NCI-H146 (cell line): ENCODE measurements at regions not wholly inside any gene's neighbourhood (a gene's known extent, or its start where the extent isn't known, plus 50 kb on each side); places are given as distances from the start of the nearest gene placed in this dataset.

Experiments
- DNase-seq: peaks from one replicate; lab custom pipeline; 2025; lab: John Stamatoyannopoulos, UW

GRCh38 chr6:21816231-21816630, 222.7 kb downstream of the SOX4 start:
- no peak for DNase-seq

- DNase-seq, result no peak
Measured at GRCh38 chr6:21820442-21820841, 226.9 kb downstream of the SOX4 start.

GRCh38 chr6:21823371-21823770, 229.8 kb downstream of the SOX4 start:
- no peak for DNase-seq

GRCh38 chr6:21824431-21825177, 231.1 kb downstream of the SOX4 start:
- DNase-seq, result peak; percentile 43

- no peak for DNase-seq
Measured at GRCh38 chr6:21826023-21826422, 232.5 kb downstream of the SOX4 start.

DNA sequence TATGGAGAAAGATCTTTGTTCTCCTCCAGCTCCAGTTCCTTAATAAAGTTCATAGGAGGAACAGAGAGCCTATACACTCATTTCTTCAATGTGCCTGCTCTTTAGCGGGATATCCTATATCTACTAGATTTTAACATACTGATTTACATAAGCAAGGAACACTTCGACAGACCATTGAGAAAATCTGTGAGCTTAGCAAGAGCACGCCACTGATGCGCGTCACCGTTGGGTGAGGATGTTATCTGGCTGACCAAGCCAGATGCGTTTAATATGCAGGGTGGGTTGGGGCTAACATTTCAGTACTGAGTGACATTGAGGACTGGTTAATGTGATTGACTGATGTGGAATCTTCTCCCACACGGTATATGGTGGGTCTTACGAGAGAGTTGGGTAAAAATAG, 233.4 kb downstream of the SOX4 start:
- DNase-seq, result no peak

DNA sequence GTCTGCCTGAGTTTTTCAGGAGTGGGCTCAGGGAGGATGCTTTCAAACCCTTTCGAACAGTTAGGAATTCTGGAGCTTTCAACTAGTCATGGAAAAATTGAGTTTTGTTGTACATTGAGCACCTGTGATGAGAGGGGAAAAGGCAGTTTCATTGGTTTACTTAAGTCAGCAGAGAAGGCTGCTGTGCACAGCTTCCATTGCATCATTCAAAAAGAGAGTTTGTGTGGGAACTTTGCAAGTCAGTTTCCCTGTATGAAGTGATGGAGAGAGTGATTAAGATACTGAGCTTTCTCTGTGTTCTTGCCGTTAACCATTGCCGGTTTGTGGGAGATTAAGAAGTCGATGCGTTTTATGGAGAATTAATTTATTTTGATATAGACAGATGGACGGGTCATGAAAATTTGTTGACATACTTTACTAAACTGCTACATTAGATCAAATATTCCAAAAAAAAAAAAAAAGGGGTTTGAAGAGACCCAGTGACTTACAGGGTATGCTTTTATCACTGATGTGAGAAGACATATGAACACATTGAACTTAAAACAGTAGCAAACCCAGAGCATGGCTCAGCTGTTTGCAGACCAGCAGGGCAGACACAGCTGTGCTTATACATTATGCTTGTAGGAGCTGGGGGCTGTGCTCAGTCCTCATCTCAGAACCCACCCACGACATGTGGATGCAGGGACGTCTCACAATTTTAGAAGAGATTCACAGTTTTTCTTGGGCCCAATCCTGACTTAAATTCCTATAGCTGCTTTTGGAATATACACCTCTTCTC, 234.1 kb downstream of the SOX4 start:
- DNase-seq, result no peak

DNA sequence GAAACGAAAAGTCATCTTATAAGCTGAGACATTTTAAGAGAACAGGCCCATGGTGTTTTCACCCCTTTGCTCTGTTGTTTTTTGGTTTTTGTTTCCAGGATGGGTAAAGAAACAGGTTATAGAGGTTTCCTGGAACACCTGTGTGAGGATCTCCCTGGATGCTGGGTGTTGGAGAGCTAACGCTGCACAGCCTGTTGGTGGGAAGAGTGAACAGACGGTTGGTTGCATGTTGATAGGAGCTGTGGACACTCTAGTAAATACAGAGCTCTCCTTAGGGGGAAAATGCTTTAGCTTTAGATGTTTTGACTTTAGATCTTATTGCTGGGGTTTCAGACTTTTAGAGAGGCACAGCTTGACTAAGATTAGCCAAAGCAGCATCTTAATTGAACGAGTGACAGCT, 235.2 kb downstream of the SOX4 start:
- DNase-seq, result no peak

GRCh38 chr6:21829126-21829525, 235.6 kb downstream of the SOX4 start:
- no peak for DNase-seq

- no peak for DNase-seq
Measured at GRCh38 chr6:21831521-21832291, 238.2 kb downstream of the SOX4 start.

DNA sequence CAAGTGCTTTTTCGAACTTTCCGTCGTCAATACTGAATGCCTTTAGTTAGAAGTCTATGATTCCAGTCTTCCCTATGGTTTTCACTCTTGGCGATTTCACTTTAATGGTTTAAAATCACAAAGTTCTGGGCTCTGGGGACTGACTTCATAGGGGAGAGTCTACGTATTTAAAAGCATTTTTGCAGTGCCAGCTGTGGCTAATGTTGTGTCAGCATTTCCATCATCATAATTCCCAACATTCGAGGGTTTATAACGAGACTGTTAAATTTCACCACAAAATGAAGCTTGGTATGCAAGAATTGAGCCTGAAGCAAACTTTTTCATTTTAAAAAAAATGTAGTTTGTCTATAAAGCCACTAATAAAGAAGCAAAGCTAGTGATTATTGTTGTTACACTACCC, 242.7 kb downstream of the SOX4 start:
- DNase-seq, result no peak

DNA sequence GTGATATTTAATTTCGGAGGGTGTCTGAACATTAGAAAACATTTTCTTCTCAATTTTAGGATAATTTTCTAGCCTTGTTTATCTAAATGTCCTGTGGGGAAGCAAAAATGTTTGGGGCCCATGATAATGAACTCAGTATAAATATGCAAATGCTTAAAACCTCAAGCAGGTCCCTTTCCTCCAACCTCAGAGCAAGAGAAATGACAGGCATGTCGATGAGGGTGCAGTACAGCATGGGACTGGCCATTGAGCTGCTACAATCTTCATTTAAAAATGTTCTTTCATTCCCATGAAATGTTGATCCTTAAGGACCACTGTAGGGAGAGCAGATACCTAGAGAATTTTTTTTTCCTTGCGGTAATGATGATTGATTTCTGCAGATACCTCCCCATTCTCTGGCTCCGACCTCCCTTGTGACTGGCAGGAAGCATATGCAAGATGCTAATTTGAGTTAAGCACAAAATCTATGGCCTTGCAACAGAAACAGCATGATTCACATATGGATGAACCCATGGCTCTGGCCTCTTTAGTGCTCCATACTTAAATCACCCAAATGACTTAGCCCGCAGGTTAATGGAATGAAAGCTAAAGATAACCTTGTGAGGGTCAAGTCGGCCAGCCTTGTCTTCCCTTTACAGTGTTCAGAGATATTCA, 243.3 kb downstream of the SOX4 start:
- no peak for DNase-seq

DNA sequence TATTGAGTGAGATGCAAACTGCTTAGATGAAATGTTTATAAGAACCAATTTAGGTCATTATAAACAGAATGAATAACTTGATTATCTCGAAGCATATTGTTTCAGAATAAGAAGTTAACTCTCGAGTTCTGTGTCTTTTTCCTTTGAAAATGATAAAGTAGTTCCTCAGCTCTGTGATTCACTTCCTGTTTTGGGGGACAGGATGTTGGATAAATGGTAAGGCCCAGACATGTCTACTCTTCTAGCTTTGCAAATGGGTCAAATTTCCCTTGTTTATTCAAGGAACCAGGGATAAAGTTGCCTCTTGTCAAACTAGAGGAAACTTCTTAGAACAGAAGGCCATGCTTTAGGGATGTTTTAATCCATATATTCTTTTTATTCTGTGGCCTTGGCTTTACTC, 246.9 kb downstream of the SOX4 start:
- no peak for DNase-seq

DNA sequence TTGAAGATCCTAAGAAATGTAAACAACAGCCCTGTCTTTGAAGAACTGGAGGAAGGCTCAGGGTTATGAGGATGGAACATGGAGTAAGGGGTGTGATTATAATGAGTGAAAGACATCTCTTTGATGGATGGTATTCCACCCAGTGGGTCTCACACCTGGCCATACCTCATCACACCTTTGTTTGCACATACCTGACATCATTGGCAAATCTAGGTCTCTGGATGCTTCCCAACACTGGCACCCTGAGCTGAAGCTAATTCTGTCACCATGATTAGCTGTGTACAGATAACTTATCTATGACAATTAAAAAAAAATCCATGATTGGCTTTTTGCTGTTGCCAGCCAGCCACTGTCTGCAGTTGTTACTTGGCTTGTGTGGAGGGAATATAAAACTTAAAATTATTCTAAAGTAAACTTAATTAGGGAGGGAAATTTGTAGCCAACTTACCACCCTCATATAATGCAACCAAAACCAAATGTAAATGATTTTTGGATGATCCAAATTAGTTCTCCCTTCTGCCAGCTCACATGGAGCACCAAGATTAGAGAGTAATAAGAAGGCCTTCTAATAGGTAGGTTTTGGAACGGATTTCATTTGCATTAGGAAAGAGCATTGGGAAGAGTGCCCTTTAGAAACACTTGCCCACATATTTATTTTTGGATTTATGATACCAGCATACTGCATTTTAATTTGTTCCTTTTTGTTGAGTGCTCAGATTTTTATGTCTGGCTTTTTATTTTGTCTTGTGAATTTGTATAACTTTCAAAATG, 249.5 kb downstream of the SOX4 start:
- DNase-seq, result peak; percentile 94

DNA sequence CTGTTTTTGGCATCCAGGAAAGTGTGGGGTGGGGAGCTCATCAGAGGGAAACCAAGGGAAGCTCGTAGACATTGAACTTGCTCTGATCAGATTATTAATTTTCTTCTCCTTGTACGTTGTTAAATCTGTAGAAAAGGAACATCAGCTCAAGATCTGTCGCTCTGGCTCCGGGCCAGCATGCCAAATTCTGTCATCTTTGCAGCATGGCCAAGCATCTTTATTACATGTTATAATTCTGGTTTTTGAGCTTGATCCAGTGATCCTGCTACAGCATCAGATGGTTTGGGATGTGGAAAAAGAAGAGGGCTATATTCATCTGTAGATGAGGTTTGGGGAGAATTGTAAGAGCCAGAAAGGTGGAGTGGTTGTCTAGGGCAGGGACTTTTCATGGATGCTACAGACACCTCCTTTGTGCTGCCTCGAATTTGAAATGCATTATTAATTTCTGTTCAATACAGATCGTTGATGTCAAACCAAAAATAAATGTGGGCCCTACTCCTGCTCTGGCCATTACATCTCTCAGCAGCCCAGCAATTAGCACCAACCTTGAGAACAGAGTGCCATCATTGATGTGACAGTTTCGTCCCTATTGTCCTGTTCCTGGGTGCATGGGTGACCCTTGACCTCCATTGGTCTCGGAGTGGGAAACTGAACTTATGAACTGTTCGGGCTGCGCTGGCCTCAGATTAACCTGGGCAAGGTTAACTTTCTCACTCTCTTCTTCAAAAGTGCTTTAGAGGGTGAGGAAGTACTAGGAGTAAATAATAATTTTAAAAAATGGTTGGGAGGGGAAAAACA, 250.8 kb downstream of the SOX4 start:
- no peak for DNase-seq

GRCh38 chr6:21845018-21845417, 251.5 kb downstream of the SOX4 start:
- peak; percentile 10 for DNase-seq

- no peak for DNase-seq
Measured at GRCh38 chr6:21845439-21846140, 252.0 kb downstream of the SOX4 start.

DNA sequence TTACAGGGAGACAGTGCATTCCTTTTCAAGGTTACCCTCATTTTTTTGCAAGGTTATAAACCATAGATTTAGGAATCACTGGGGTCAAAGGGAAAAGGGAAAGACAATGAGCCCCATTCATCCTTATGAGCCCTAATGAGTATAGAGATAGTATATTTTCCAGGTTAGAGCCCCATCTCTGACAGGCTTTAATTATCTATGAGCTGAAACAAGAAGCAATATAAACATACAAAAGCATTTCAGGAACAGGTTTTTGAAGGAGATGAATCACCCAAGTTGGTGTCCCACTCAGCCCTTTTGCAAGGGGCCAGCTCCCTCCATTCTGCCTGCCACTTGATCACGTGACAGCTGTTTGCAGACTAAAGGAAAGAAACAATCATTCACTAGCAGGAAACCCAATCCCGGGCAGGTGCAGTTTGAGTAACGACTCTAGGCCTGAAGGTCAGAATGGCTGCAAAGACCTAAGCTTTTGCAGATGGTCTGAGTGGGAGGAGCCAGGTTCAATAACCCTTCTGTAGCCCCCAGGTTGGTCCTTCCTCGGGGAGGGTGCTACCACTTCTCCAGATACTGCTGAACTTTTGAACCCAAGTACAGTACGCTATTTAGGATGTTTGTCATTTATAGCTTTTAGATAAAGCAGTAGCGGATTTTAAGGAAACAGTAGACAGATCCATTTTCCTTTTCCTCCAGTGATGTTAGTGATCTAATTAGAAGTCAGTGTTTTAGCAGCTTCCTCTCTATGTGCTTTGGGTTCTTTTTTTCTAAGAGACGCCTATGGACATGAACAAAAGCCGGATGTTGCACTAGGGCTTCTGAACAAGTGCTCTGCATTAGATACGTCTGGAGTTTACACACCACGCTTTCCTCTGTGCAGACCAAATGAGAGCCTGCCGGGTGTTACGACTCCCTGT, 253.2 kb downstream of the SOX4 start:
- DNase-seq, result peak; percentile 98
